ENCODE measurements at regions not wholly inside any gene's neighbourhood (a gene's known extent, or its start where the extent isn't known, plus 50 kb on each side); places are given as distances from the start of the nearest gene placed in this dataset.

- Histone ChIP-seq H3K27me3 (ENCODE audit: control insufficient read depth, insufficient read depth, low read length) (no peaks in the 10 kb centered on the region), H3K27ac (ENCODE audit: low read length) (no peak overlapping the region), H3K4me1 (ENCODE audit: control insufficient read depth, insufficient read depth, low read length) (peaks cover 14% of the 10 kb centered on the region), H3K4me3 (ENCODE audit: low read length) (no peak overlapping the region), H3K9me3 (replicated peaks; ENCODE audit: control insufficient read depth, low read depth, low read length) (no peaks in the 10 kb centered on the region), H3K36me3 (ENCODE audit: control insufficient read depth, insufficient read depth, low read length) (no peaks in the 10 kb centered on the region)
- WGBS (ENCODE audit: insufficient coverage) = 95% methylated on average over 3 of the region's 5 CpGs
- no peak for DNase-seq
Observed at GRCh38 chr2:203646961-203647360, 59.5 kb upstream of the CD28 start.

- Histone ChIP-seq H3K27ac (ENCODE audit: low read length) (no peak overlapping the region), H3K36me3 (ENCODE audit: control insufficient read depth, insufficient read depth, low read length) (no peaks in the 10 kb centered on the region), H3K27me3 (ENCODE audit: control insufficient read depth, insufficient read depth, low read length) (no peaks in the 10 kb centered on the region), H3K9me3 (replicated peaks; ENCODE audit: control insufficient read depth, low read depth, low read length) (no peaks in the 10 kb centered on the region), H3K4me3 (ENCODE audit: low read length) (no peak overlapping the region), H3K4me1 (ENCODE audit: control insufficient read depth, insufficient read depth, low read length) (peaks cover 14% of the 10 kb centered on the region)
- DNase-seq = no peak
- no CpG with 5 or more reads among the region's 1 CpG for WGBS (ENCODE audit: insufficient coverage)
Observed at GRCh38 chr2:203647579-203647978, 58.9 kb upstream of the CD28 start.

GRCh38 chr2:203648273-203648672, 58.2 kb upstream of the CD28 start:
- no peak overlapping the region for H3K4me3 ChIP-seq (ENCODE audit: low read length)
- DNase-seq = peak; percentile 30
- no peaks in the 10 kb centered on the region for H3K27me3 ChIP-seq (ENCODE audit: control insufficient read depth, insufficient read depth, low read length)
- no peaks in the 10 kb centered on the region for H3K36me3 ChIP-seq (ENCODE audit: control insufficient read depth, insufficient read depth, low read length)
- no peak overlapping the region for H3K27ac ChIP-seq (ENCODE audit: low read length)
- no CpG with 5 or more reads among the region's 2 CpGs for WGBS (ENCODE audit: insufficient coverage)
- no peaks in the 10 kb centered on the region for H3K9me3 ChIP-seq (replicated peaks; ENCODE audit: control insufficient read depth, low read depth, low read length)
- H3K4me1 ChIP-seq (ENCODE audit: control insufficient read depth, insufficient read depth, low read length) = peaks cover 14% of the 10 kb centered on the region

- no peak for DNase-seq
- H3K4me3 ChIP-seq (ENCODE audit: low read length) = no peak overlapping the region
- H3K9me3 ChIP-seq (replicated peaks; ENCODE audit: control insufficient read depth, low read depth, low read length) = no peaks in the 10 kb centered on the region
- H3K27ac ChIP-seq (ENCODE audit: low read length) = no peak overlapping the region
- peaks cover 14% of the 10 kb centered on the region for H3K4me1 ChIP-seq (ENCODE audit: control insufficient read depth, insufficient read depth, low read length)
- WGBS (ENCODE audit: insufficient coverage) = 100% methylated on average over 3 of the region's 4 CpGs
- no peaks in the 10 kb centered on the region for H3K36me3 ChIP-seq (ENCODE audit: control insufficient read depth, insufficient read depth, low read length)
- H3K27me3 ChIP-seq (ENCODE audit: control insufficient read depth, insufficient read depth, low read length) = no peaks in the 10 kb centered on the region
Observed at GRCh38 chr2:203649176-203649814, 57.1 kb upstream of the CD28 start.

GRCh38 chr2:203650860-203651613, 55.4 kb upstream of the CD28 start:
- Histone ChIP-seq H3K4me1 (ENCODE audit: control insufficient read depth, insufficient read depth, low read length) (peaks cover 14% of the 10 kb centered on the region), H3K4me3 (ENCODE audit: low read length) (no peak overlapping the region), H3K9me3 (replicated peaks; ENCODE audit: control insufficient read depth, low read depth, low read length) (no peaks in the 10 kb centered on the region), H3K27ac (ENCODE audit: low read length) (no peak overlapping the region), H3K27me3 (ENCODE audit: control insufficient read depth, insufficient read depth, low read length) (no peaks in the 10 kb centered on the region), H3K36me3 (ENCODE audit: control insufficient read depth, insufficient read depth, low read length) (no peaks in the 10 kb centered on the region)
- WGBS (ENCODE audit: insufficient coverage) = no CpG with 5 or more reads among the region's 4 CpGs
- peak; percentile 74 for DNase-seq

- Histone ChIP-seq H3K27ac (ENCODE audit: low read length) (no peak overlapping the region), H3K36me3 (ENCODE audit: control insufficient read depth, insufficient read depth, low read length) (no peaks in the 10 kb centered on the region), H3K9me3 (replicated peaks; ENCODE audit: control insufficient read depth, low read depth, low read length) (no peaks in the 10 kb centered on the region), H3K4me3 (ENCODE audit: low read length) (no peak overlapping the region), H3K27me3 (ENCODE audit: control insufficient read depth, insufficient read depth, low read length) (no peaks in the 10 kb centered on the region), H3K4me1 (ENCODE audit: control insufficient read depth, insufficient read depth, low read length) (peaks cover 14% of the 10 kb centered on the region)
- DNase-seq = no peak
- no CpG with 5 or more reads among the region's 1 CpG for WGBS (ENCODE audit: insufficient coverage)
Observed at GRCh38 chr2:203651621-203652020, 54.8 kb upstream of the CD28 start.

GRCh38 chr2:203654826-203655225, 51.6 kb upstream of the CD28 start:
- no peak for DNase-seq
- H3K36me3 ChIP-seq (ENCODE audit: control insufficient read depth, insufficient read depth, low read length) = no peaks in the 10 kb centered on the region
- 90% methylated on average over 2 of the region's 3 CpGs for WGBS (ENCODE audit: insufficient coverage)
- no peaks in the 10 kb centered on the region for H3K9me3 ChIP-seq (replicated peaks; ENCODE audit: control insufficient read depth, low read depth, low read length)
- no peak overlapping the region for H3K27ac ChIP-seq (ENCODE audit: low read length)
- H3K4me1 ChIP-seq (ENCODE audit: control insufficient read depth, insufficient read depth, low read length) = peaks cover 11% of the 10 kb centered on the region
- no peaks in the 10 kb centered on the region for H3K27me3 ChIP-seq (ENCODE audit: control insufficient read depth, insufficient read depth, low read length)
- H3K4me3 ChIP-seq (ENCODE audit: low read length) = no peak overlapping the region

- H3K27ac ChIP-seq (ENCODE audit: low read length) = no peak overlapping the region
- H3K9me3 ChIP-seq (replicated peaks; ENCODE audit: control insufficient read depth, low read depth, low read length) = no peaks in the 10 kb centered on the region
- H3K27me3 ChIP-seq (ENCODE audit: control insufficient read depth, insufficient read depth, low read length) = no peaks in the 10 kb centered on the region
- H3K36me3 ChIP-seq (ENCODE audit: control insufficient read depth, insufficient read depth, low read length) = no peaks in the 10 kb centered on the region
- DNase-seq = peak; percentile 77
- WGBS (ENCODE audit: insufficient coverage) = 81% methylated on average over 7 of the region's 10 CpGs
- no peak overlapping the region for H3K4me3 ChIP-seq (ENCODE audit: low read length)
- no peaks in the 10 kb centered on the region for H3K4me1 ChIP-seq (ENCODE audit: control insufficient read depth, insufficient read depth, low read length)
Observed at GRCh38 chr2:203656522-203657287, 49.7 kb upstream of the CD28 start.

Data from muscle of leg (tissue), 3 donors.